ENCODE measurements at regions not wholly inside any gene's neighbourhood (a gene's known extent, or its start where the extent isn't known, plus 50 kb on each side); places are given as distances from the start of the nearest gene placed in this dataset.

DNA sequence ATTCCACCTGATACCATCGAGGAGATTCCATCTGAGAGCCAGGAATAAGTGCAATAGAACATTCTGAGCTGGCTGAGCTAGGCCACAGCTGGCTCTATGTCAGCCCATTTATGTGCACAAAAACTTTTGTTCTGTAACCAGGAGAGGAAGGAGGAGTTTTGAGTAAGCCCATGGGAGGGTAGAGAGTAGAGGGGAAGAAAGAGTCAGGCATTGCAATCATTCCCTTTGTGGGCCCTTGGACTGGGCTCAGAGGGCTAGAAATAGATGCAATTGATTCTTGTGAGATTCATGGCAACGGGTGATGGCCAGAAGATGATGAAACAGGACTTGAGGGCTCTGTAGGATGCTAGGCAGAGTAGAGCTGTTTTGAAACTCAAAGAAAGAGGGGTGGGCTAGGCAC lies 104.6 kb upstream of the KIF5B start:
- H3K4me3 ChIP-seq (ENCODE audit: control insufficient read depth, low read depth, low read length) = no peak overlapping the region
- TF ChIP-seq, protein P1, sequence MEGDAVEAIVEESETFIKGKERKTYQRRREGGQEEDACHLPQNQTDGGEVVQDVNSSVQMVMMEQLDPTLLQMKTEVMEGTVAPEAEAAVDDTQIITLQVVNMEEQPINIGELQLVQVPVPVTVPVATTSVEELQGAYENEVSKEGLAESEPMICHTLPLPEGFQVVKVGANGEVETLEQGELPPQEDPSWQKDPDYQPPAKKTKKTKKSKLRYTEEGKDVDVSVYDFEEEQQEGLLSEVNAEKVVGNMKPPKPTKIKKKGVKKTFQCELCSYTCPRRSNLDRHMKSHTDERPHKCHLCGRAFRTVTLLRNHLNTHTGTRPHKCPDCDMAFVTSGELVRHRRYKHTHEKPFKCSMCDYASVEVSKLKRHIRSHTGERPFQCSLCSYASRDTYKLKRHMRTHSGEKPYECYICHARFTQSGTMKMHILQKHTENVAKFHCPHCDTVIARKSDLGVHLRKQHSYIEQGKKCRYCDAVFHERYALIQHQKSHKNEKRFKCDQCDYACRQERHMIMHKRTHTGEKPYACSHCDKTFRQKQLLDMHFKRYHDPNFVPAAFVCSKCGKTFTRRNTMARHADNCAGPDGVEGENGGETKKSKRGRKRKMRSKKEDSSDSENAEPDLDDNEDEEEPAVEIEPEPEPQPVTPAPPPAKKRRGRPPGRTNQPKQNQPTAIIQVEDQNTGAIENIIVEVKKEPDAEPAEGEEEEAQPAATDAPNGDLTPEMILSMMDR (IDR thresholded peaks at IDR 0.05; ENCODE audit: control insufficient read depth, insufficient read depth, low read depth, low read length, missing control alignments) = no peak
- DNase-seq (ENCODE audit: low read depth) = no peak

DNA sequence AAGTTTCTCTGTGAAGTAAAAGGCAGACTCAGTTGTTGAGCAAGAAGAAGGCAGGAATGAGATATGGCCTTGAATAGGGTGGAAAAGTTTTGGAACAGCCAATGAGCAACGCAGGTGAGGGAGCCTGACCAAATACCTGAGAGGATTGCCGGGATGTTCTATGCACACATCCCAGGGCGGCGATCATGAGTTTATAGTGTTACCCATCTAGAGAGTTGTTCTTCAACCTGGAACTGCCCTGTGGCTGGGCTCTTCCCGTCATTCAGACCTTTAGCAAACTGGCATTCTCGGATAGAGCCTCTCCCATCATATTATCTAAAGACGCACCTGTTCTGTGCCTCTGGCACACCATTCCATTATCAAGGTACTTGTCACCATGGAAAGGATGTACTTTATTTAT lies 103.0 kb upstream of the KIF5B start:
- no peak overlapping the region for H3K4me3 ChIP-seq (ENCODE audit: control insufficient read depth, low read depth, low read length)
- TF ChIP-seq, protein P1 (IDR thresholded peaks at IDR 0.05; ENCODE audit: control insufficient read depth, insufficient read depth, low read depth, low read length, missing control alignments) = no peak
- no peak for DNase-seq (ENCODE audit: low read depth)

DNA sequence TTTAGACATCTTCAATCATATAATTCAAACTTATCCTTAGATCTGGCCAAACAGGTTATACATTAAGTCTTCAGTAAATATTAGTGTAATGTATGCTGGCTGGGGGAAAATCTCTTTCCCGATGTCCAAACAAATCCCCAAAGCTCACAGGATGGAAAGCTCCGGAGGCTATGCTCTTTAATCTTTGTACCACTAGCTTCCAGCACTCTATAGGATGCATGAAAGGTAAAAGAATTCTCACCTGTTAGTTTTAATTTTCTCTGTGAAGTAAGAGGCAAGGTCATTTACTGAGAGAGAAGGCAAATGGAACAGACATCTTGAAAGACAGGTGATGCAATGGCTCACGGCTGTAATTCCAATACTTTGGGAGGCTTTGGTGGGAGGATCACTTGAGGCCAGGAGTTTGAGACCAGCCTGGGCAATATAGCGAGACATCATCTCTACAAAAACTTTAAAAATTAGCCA lies 99.8 kb upstream of the KIF5B start:
- TF ChIP-seq, protein P1 (IDR thresholded peaks at IDR 0.05; ENCODE audit: control insufficient read depth, insufficient read depth, low read depth, low read length, missing control alignments) = no peak
- DNase-seq (ENCODE audit: low read depth) = no peak
- no peak overlapping the region for H3K4me3 ChIP-seq (ENCODE audit: control insufficient read depth, low read depth, low read length)

DNA sequence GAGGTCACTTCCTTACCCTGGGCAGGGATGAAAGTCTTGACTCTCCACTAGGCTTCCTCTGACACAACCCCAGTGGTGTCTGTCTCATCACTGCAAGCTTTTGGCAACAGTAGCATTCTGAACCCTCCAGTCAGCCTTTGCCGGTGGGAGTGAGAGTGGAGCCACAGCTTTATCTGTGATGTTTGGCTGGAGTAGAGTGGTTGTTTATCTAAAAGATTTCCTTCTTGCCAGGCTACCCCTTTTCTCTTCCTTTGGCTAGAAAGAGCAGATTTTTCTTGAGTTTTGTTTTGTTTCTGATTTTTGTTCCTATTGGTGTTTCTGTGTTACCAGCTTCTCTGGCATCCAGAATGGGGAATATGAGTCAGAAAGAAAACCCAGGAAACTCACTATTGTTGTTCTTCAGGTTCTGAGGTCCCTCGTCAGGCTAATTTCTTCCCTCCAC lies 98.9 kb upstream of the KIF5B start:
- no peak for DNase-seq (ENCODE audit: low read depth)
- TF ChIP-seq, protein P1 (IDR thresholded peaks at IDR 0.05; ENCODE audit: control insufficient read depth, insufficient read depth, low read depth, low read length, missing control alignments) = no peak

DNA sequence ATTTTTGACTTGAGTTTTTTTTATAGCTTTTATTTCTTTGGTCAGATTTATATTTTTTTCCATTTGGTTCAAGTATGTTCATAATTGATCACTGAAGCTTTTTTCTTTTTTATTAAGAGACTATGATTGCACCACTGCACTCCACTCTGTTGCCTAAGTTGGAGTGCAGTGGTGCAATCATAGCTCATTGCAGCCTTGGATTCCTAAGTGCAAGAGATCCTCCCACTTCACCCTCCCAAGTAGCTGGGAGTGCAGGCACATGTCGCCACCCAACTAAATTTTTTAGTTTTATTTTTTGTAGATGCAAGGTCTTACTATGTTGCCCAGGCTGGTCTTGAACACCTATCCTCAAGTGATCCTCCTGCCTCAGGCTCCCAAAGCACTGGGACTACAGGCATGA lies 97.7 kb upstream of the KIF5B start:
- TF ChIP-seq, protein P1 (IDR thresholded peaks at IDR 0.05; ENCODE audit: control insufficient read depth, insufficient read depth, low read depth, low read length, missing control alignments) = no peak
- H3K4me3 ChIP-seq (ENCODE audit: control insufficient read depth, low read depth, low read length) = no peak overlapping the region
- no peak for DNase-seq (ENCODE audit: low read depth)

More for the DNA sequence above, 98.9 kb upstream of the KIF5B start:
- no peak overlapping the region for H3K4me3 ChIP-seq (ENCODE audit: control insufficient read depth, low read depth, low read length)

DNA sequence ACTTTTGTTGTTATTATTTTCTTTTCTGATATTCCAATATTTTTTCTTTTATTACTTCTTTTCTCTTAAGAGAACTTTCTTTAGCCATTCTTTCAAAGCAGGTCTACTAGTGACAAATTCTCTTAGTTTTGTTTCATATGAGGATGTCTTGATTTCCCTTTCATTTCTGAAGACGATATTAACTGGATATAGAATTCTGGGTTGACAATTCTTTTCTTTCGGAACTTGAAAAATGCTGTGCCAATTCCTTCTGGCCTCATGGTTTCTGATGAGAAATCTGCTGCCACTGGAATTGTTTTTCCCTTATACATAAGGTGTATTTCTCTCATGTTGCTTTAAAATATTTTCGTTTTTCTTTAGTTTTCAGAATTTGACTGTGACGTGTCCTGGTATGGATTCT lies 97.0 kb upstream of the KIF5B start:
- TF ChIP-seq, protein P1 (IDR thresholded peaks at IDR 0.05; ENCODE audit: control insufficient read depth, insufficient read depth, low read depth, low read length, missing control alignments) = no peak
- H3K4me3 ChIP-seq (ENCODE audit: control insufficient read depth, low read depth, low read length) = no peak overlapping the region
- DNase-seq (ENCODE audit: low read depth) = no peak

DNA sequence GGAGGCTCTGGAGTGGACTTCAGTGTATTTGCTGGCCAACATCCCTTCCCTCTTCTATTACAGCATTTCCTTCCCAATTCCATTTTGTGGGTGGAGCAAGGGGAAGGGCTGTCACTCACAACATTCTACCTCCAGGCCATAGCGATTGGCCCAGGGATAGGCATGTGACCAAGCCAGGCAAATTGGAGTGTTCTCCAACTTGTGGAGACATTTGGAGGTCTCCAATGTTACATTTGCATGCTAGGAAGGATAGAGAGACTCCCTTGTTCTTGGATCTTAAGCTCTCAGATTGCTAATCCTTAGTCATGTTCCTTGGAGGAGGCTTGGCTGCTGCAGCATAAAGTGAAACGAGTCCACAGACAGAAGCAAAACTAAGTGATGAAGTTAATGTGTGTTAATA lies 95.6 kb upstream of the KIF5B start:
- no peak for DNase-seq (ENCODE audit: low read depth)
- TF ChIP-seq, protein P1 (IDR thresholded peaks at IDR 0.05; ENCODE audit: control insufficient read depth, insufficient read depth, low read depth, low read length, missing control alignments) = no peak
- no peak overlapping the region for H3K4me3 ChIP-seq (ENCODE audit: control insufficient read depth, low read depth, low read length)

Measured in AG09309 (cell line).